GM21423 (cell line): ENCODE measurements at regions not wholly inside any gene's neighbourhood (a gene's known extent, or its start where the extent isn't known, plus 50 kb on each side); places are given as distances from the start of the nearest gene placed in this dataset.
"Not testable (repeated sequence)": the region's sequence is repeated elsewhere in the genome, so short reads cannot be mapped to it uniquely, and the experiment has no call there.

Experiments used
- ATAC-seq: cut with Tn5 transposase; IDR thresholded peaks from one replicate; pipeline ENCODE4 v1.9.1; 2021; ENCODE audit warnings: mild to moderate bottlenecking, moderate library complexity; ENCODE audit not compliant: unreplicated experiment

- ATAC-seq = no peak
These were observed 95.7 kb upstream of the TSHZ3 start for GRCh38 chr19:31444931-31445330.

- no peak for ATAC-seq
These were observed 96.2 kb upstream of the TSHZ3 start for GRCh38 chr19:31445406-31445805.

DNA sequence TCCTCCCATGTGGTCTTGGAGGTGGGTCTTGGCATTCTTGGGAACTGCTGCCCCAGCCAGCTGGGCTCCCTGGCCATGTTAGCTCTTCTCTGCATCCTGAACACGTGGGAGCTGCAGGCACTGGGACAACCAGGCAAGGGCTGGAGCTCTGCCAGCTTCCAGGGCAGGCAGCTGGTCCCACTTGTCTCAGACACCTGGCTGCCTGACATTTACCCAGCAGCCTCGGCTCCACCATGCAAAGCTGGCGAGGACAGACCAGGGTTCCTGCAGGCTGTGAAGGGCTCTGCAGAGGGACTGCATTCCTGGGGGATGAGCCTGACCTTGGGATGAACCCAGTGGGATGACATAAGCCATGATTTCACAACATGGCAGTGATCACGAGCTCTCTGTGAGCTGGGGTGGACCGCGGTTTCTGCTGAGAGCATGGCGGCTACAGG is 99.0 kb upstream of the TSHZ3 start:
- ATAC-seq = no peak

DNA sequence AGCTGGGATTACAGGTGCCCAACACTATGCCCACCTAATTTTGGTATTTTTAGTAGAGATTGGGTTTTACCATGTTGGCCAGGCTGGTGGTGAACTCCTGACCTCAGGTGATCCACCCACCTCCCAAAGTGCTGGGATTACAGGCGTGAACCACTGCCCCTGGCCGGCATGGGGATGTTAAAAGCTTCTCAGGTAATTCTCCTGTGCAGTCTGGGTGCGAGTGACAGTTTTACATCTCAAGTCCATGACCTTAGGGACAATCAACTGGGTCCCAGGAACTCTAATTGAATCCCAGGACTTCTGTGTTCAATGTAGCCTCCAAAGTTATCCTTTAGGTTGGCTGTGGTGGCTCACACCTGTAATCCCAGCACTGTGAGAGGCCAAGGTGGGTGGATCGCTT is 100.1 kb upstream of the TSHZ3 start:
- no peak for ATAC-seq

- no peak for ATAC-seq
These were observed 101.5 kb upstream of the TSHZ3 start for GRCh38 chr19:31450696-31451095.

DNA sequence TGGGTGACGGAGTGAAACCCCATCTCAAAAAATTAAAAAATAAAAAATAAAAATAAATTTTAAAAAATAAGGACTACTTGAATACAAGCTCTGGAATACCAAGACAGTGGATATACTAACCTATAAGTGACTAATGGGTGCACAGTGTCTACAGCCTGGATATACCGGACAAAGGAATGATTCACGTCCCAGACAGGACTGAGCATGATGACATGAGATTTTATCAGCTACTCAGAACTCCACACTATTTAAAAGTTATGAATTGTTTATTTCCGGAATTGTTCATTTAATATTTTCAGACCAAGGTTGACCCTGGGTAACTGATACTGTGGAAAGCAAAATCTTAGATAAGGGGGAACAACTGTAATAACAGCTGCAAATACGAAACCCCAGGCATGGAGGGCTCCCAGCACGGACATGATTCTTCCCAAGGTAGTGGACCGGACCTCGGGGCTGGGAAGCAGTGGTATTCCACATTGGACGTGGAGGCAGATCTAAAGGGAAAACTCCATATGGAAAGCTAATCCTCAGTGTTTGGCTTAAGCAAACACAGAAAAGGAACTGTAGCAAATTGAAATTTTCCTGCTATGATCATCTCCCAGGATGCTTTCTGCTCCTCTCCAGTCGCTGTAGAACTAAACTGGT is 102.6 kb upstream of the TSHZ3 start:
- ATAC-seq = no peak

DNA sequence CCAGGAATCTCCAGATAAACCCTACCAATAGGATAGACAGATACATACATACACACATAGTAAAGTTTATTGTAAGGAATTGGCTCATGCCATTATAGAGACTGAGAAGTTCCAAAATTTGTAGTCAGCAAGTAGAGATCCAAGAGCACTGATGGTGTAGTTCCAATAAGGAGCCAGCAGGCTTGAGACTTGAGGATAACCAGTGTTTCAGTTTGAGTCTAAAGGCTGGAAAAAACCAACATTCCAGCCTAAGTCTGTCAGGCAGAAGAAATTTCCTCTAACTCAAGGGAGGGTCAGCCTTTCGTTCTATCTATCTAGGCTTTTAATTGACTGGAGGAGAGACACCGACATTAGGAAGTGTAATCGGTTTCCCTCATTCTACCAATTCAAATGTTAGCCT is 110.2 kb upstream of the TSHZ3 start:
- no peak for ATAC-seq

- ATAC-seq = no peak
These were observed 112.7 kb upstream of the TSHZ3 start for GRCh38 chr19:31461814-31462539.

- no peak for ATAC-seq
These were observed 121.1 kb upstream of the TSHZ3 start for GRCh38 chr19:31470229-31470939.

DNA sequence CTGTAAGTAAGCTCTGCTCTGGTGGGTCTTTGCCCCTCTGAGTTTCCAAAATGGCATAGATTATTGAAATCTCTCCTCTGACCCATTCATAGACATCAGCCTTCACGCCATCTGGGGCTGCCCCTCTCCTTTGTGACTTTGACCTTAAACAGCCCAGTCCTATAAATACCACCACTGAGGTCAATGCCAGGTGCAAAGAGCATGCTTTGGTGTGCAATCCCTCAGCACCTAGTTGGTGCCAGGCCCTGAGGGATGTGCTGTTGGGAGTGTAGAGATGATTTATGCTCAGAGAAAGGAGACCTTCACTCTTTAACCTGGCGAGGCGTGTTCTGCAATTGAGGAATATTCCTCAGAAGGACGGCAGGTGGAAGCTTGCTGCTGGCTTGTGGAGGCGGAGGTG is 121.7 kb upstream of the TSHZ3 start:
- no peak for ATAC-seq

DNA sequence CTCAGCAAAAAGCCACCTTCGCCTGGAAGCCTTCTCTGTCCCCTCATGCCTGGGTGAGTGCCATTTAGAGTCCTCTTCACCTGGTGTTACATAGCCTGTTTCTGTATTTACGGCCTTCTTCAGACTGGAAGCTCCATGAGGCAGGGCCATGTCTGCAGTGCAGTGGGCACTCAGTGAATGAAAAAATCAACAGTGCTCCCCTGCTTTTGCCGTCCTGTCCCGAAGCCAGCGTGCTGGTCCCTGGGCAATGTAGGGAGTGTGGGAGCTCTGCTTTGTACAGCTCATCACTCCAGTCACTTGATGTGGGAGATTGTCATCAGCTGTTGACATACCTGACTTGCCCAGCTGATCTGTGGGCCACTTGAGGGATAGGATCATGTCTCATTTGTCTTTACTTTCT is 129.0 kb upstream of the TSHZ3 start:
- no peak for ATAC-seq

DNA sequence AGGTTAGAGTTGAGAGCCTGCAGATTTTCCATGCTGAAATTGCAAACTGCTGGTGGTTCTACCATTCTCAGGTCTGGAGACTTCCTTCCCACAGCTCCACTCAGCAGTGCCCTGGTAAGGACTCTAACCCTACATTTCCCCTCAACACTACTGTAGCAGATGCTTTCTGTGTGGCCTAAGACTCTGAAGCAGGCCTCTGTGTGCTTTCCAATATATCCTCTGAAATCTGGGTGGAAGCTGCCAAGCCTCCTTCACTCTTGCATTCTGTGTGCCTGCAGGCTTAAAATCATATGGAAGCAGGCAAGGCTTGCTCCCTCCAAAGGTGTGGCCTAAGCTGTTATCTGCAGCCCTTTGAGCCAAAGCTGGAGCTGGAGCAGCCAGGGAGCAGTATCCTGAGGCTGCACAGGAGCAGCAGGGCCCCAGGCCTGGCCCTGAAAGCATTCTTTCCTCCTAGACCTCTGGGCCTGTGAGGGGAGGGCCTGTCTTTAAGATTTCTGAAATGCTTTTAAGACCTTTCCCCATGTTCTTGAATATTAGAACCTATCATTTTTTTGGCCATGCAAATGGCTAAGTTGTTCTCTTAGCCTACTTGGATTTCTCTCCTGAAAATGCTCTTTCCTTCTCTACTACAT is 134.1 kb upstream of the TSHZ3 start:
- ATAC-seq = no peak

DNA sequence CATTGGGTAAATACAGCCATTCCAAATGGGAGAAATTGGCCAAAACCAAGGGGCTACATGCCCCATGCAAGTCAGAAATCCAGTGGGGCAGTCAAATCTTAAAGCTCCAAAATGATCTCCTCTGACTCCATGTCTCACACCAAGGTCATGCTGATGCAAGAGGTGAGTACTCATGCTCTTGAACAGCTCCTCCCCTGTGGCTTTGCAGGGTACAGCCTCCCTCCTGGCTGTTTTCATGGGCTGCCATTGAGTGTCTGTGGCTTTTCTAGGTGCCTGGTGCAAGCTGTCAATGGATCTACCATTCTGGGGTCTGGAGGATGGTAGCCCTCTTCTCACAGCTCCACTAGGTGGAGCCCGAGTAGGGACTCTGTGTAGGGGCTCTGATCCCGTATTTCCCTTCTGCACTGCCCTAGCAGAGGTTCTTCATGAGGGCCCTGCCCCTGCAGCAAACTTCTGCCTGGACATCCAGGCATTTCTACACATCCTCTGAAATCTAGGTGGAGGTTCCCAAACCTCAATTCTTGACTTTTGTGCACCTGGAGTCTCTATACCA is 135.7 kb upstream of the TSHZ3 start:
- ATAC-seq = not testable (repeated sequence)

- no peak for ATAC-seq
These were observed 136.2 kb upstream of the TSHZ3 start for GRCh38 chr19:31485472-31485871.

GRCh38 chr19:31491242-31491641 is 142.0 kb upstream of the TSHZ3 start:
- ATAC-seq = no peak

GRCh38 chr19:31492050-31492449 is 142.8 kb upstream of the TSHZ3 start:
- no peak for ATAC-seq

DNA sequence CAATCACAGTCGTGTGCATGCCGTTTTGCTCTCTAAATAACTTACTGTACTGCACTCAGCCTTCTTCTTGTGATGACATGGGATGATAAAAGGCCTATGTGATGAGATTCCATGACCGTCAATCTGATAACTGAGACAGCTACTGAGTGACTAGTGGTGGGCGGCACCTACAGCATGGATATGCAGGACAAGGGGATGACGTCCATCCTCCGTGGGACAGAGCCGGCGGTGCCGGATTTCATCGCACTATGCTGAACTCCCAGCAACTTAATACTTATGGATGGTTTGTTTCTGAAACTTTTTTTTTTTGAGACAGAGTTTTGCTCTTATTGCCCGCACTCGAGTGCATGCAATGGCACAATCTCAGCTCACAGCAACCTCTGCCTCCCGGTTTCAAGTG is 146.8 kb upstream of the TSHZ3 start:
- no peak for ATAC-seq

DNA sequence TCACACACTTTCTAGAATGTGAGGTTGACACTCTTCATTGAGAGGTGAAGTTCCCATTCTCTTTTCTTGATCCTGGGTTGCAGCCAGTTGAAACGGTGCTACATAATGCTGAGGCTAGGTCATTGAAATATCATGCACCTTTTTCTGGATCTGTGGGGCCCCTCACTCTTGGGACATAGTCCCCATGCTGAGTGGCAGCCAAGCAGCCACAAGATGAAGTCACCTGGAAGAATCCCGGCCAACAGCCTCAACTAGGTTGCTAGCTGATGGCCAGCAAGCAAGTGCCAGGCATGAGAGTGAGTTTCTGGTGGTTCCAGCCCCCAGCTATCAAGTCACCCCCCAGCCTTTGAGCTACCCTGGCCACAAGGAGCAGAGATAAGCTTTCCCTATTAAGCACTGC is 148.5 kb upstream of the TSHZ3 start:
- no peak for ATAC-seq

DNA sequence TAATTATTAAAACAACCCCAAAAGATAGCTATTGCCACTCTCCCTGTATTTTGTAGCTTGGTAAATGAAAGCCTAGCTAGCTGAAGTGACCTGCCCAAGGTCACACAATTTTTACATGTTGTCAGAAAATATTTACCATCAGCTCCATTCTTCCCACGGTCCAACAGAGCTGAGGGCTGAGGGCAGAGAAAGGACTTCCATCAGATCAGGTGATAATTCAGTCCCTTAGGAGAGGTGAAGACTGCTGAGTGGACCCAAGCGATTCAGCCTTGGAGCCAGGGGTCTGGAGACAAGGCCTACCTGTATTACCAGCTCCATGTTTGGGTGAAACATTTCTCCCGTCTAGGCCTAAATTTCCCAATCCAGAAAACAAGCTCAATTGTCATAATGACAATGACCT is 149.5 kb upstream of the TSHZ3 start:
- no peak for ATAC-seq

DNA sequence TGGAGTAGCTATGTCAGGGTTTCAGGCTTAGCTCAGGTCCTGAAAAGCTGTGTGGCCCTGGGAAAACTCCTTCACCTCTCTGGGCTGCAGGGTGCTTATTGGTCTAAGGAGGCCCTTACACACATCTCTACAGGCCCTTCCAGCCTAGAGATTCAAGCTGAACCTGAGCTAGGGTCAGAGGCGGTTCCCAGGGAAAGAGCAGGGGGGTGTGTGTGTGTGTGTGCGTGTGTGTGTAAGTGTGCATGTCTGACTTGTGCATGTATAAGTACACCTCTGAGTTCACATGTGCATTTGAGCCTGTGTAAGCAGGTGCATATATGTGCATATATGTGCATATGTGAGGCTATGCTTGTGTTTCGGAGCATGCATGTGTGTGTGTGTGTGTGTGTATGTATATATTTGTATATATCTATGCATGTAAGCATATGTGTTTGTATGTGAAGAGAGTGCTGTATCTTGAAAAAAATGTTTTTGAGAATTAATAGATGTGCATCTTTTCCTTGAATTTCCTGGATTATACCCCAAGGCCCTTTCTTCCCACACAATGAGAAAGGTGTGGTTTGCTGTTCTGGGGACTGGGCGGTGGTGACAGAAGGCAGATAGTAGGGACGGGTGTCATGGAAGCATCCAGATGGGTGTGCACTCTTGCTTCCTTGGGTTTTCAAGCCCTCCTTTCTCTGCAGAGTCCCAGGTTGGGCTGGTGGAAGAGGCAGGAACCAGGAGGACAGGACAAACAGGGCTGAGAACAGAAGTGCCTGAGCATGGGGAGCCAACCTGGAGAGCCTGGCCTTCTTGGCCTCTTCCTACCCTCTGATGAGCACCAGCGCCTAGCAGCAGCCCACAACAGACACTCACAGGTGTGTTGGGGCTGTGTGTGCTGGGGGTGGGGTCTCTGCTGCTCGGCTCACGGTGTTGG is 150.3 kb upstream of the TSHZ3 start:
- no peak for ATAC-seq
